ENCODE measurements at regions not wholly inside any gene's neighbourhood (a gene's known extent, or its start where the extent isn't known, plus 50 kb on each side); places are given as distances from the start of the nearest gene placed in this dataset.
A peak's percentile ranks its signal among the peaks of the same experiment; 100 is the strongest.

DNA sequence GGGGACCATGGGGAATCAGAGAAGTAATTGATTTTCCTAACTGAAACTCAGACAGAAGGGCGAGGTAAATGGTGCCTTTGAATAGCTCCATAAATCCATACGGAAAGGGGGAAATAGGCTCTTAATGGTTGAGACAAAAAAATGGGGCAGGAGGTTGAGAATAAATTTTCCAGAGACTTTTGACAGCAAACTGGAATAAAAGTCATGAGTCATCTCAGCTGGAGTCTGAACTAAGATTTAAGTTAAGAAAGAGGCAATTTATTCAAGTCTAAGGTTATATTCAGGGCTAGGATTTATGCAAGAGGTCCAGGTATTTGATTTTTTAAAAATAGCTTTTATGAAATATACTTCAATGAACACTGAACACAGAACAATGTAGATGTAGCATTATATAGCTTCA lies 238.7 kb upstream of the RORA start:
- no peaks in the 10 kb centered on the region for H3K36me3 ChIP-seq (replicated peaks; ENCODE audit: insufficient read depth, low read depth)
- no peaks in the 10 kb centered on the region for H4K20me1 ChIP-seq (ENCODE audit: insufficient read depth, poor library complexity, severe bottlenecking)
- H3K9me2 ChIP-seq (replicated peaks; ENCODE audit: insufficient read depth), result no peaks in the 10 kb centered on the region
- H3K27ac ChIP-seq, result no peak overlapping the region
- no peak overlapping the region for H3K4me3 ChIP-seq
- H3K79me2 ChIP-seq, result no peaks in the 10 kb centered on the region
- TF ChIP-seq, protein P1, sequence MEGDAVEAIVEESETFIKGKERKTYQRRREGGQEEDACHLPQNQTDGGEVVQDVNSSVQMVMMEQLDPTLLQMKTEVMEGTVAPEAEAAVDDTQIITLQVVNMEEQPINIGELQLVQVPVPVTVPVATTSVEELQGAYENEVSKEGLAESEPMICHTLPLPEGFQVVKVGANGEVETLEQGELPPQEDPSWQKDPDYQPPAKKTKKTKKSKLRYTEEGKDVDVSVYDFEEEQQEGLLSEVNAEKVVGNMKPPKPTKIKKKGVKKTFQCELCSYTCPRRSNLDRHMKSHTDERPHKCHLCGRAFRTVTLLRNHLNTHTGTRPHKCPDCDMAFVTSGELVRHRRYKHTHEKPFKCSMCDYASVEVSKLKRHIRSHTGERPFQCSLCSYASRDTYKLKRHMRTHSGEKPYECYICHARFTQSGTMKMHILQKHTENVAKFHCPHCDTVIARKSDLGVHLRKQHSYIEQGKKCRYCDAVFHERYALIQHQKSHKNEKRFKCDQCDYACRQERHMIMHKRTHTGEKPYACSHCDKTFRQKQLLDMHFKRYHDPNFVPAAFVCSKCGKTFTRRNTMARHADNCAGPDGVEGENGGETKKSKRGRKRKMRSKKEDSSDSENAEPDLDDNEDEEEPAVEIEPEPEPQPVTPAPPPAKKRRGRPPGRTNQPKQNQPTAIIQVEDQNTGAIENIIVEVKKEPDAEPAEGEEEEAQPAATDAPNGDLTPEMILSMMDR (IDR thresholded peaks at IDR 0.05; ENCODE audit: poor library complexity), result no peak
- TF ChIP-seq EZH2 (IDR thresholded peaks at IDR 0.05; ENCODE audit: borderline replicate concordance), result no peak
- no peak for TF ChIP-seq EZH2phosphoT487 (IDR thresholded peaks at IDR 0.05; ENCODE audit: low read depth, severe bottlenecking, unreplicated experiment)
- WGBS (ENCODE audit: low lambda C conversion rate, missing lambda C conversion rate), result 71% methylated on average over 2 of the region's 2 CpGs
- no peak overlapping the region for H3K4me2 ChIP-seq
- H3K9me3 ChIP-seq (ENCODE audit: low read depth), result no peaks in the 10 kb centered on the region
- H3K4me1 ChIP-seq (ENCODE audit: insufficient read depth), result no peaks in the 10 kb centered on the region
- H2AFZ ChIP-seq, result no peak overlapping the region
- DNase-seq (ENCODE audit: low spot score), result no peak
- no peaks in the 10 kb centered on the region for H3K27me3 ChIP-seq

DNA sequence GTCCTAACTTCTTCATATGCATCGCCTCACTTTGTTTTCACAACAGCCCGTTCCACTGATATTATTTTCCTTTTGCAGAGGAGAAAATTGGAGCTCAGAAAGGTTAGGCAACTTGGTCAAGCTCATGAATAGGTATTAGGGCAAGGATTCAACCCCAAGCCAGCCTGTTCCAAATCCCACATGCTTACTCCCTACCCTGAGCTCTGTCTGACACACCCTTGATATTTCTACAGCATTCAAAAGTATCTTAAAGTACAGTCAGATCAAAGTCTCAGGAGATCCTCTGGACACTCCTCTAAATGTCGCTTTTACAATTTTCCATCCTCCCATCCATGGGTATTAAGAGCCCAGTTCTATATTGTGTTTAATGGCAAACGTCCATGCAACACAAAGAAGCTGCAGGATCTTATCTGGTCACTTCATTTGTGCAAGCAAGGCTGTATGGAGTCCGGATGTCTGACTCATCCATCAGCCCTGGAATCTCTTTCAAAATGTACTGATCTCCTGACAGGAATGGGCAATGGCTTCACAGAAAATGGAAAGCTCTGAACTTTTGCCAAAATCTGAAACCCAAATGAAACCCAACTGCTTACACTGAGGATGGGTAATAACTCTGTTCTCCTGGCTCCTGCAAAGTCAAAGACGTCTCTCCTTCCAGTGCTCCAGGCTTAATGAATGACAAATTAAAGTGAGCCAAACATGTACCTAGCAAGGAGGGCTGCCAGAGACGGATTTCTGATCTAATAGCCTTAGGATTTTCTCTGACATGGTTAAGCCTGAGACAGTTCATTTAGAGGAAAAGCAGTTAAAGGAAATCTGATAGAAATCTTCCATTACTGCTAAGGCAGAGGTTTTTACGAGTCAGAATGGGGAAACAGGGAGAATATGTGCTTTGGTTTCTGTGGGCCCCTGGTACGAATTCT lies 230.9 kb upstream of the RORA start:
- Histone ChIP-seq H3K79me2 (no peaks in the 10 kb centered on the region), H3K9me3 (ENCODE audit: low read depth) (no peaks in the 10 kb centered on the region), H3K27me3 (no peaks in the 10 kb centered on the region), H2AFZ (no peak overlapping the region), H3K4me2 (no peak overlapping the region), H3K27ac (peak overlapping the region; percentile 32), H3K9me2 (replicated peaks; ENCODE audit: insufficient read depth) (no peaks in the 10 kb centered on the region), H3K36me3 (replicated peaks; ENCODE audit: insufficient read depth, low read depth) (no peaks in the 10 kb centered on the region), H4K20me1 (ENCODE audit: insufficient read depth, poor library complexity, severe bottlenecking) (no peaks in the 10 kb centered on the region), H3K4me3 (no peak overlapping the region), H3K4me1 (ENCODE audit: insufficient read depth) (peaks cover 20% of the 10 kb centered on the region)
- WGBS (ENCODE audit: low lambda C conversion rate, missing lambda C conversion rate), result 36% methylated on average over 9 of the region's 9 CpGs
- DNase-seq (ENCODE audit: low spot score), result peak; percentile 59
- TF ChIP-seq EZH2 (IDR thresholded peaks at IDR 0.05; ENCODE audit: borderline replicate concordance), result no peak
- TF ChIP-seq, protein P1 (IDR thresholded peaks at IDR 0.05; ENCODE audit: poor library complexity), result no peak
- no peak for TF ChIP-seq EZH2phosphoT487 (IDR thresholded peaks at IDR 0.05; ENCODE audit: low read depth, severe bottlenecking, unreplicated experiment)

DNA sequence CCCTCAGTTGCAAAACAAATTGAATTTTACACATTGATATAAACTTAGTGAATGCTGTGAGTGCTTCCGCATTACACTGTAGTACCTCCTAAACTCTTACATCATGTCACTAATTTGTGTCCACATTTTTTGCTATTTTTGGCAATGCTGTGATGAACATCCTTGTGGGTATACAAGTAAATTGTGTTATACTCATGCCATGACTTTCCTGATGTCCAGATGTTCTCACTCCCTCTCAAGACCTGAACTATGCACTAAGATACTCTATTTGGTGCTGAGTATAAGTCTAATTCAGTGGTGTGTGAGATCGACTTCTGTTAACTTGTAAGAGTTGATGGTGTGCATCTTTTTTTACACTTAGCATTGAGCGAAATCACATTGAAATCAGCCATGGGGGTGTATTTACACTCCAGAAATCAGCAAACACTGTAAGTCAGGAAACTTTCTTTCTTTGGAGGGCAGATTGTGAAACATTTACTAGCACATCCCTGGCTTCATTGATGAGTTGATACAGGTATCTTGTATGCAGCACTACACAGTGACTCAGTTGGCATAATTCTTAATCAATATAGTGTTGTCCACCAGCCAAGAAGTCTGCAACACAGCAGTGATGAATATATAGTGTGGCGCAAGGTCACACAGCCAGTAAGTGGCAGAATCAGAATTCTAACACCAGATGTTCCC lies 228.1 kb upstream of the RORA start:
- no peak overlapping the region for H3K4me3 ChIP-seq
- no peak overlapping the region for H2AFZ ChIP-seq
- no peaks in the 10 kb centered on the region for H3K36me3 ChIP-seq (replicated peaks; ENCODE audit: insufficient read depth, low read depth)
- H3K79me2 ChIP-seq, result no peaks in the 10 kb centered on the region
- peaks cover 20% of the 10 kb centered on the region for H3K4me1 ChIP-seq (ENCODE audit: insufficient read depth)
- H3K9me2 ChIP-seq (replicated peaks; ENCODE audit: insufficient read depth), result no peaks in the 10 kb centered on the region
- DNase-seq (ENCODE audit: low spot score), result no peak
- no peak overlapping the region for H3K4me2 ChIP-seq
- H4K20me1 ChIP-seq (ENCODE audit: insufficient read depth, poor library complexity, severe bottlenecking), result no peaks in the 10 kb centered on the region
- WGBS (ENCODE audit: low lambda C conversion rate, missing lambda C conversion rate), result 90% methylated on average over 4 of the region's 4 CpGs
- H3K27ac ChIP-seq, result no peak overlapping the region
- H3K9me3 ChIP-seq (ENCODE audit: low read depth), result no peaks in the 10 kb centered on the region
- TF ChIP-seq EZH2 (IDR thresholded peaks at IDR 0.05; ENCODE audit: borderline replicate concordance), result no peak
- H3K27me3 ChIP-seq, result no peaks in the 10 kb centered on the region

DNA sequence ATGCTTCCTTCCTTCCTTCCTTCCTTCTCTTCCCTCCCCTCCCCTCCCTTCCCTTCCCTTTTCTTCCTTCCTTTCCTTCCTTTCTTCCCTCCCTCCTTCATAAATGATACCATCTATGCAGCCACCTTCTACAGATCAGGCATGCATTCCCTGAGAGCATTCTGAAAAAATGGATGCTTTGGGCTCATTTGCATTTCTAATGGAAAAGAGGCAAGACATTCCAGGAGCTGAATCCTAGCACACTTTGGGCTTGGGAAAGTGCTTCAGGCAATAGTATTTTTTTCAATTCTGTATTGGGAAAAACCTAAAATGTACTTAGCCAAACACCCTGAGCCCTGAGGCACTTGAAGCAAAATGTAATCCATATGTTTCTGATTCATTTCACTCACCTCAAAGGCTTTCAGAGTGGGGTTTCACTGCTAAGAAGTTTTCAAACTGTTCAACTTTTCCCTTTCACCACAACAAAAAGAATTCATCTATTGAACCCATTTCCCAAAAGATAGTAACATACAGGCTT lies 220.1 kb upstream of the RORA start:
- Histone ChIP-seq H3K27me3 (no peaks in the 10 kb centered on the region), H3K36me3 (replicated peaks; ENCODE audit: insufficient read depth, low read depth) (no peaks in the 10 kb centered on the region), H3K27ac (no peak overlapping the region), H3K4me1 (ENCODE audit: insufficient read depth) (no peaks in the 10 kb centered on the region), H2AFZ (no peak overlapping the region), H3K4me3 (no peak overlapping the region), H3K79me2 (no peaks in the 10 kb centered on the region), H4K20me1 (ENCODE audit: insufficient read depth, poor library complexity, severe bottlenecking) (no peaks in the 10 kb centered on the region), H3K9me3 (ENCODE audit: low read depth) (no peaks in the 10 kb centered on the region), H3K9me2 (replicated peaks; ENCODE audit: insufficient read depth) (no peaks in the 10 kb centered on the region), H3K4me2 (no peak overlapping the region)
- no peak for DNase-seq (ENCODE audit: low spot score)
- TF ChIP-seq, protein P1 (IDR thresholded peaks at IDR 0.05; ENCODE audit: poor library complexity), result no peak
- no peak for TF ChIP-seq EZH2phosphoT487 (IDR thresholded peaks at IDR 0.05; ENCODE audit: low read depth, severe bottlenecking, unreplicated experiment)
- TF ChIP-seq EZH2 (IDR thresholded peaks at IDR 0.05; ENCODE audit: borderline replicate concordance), result no peak
